ENCODE measurements at regions not wholly inside any gene's neighbourhood (a gene's known extent, or its start where the extent isn't known, plus 50 kb on each side); places are given as distances from the start of the nearest gene placed in this dataset.

- no peak for TF ChIP-seq CTCF (conservative IDR thresholded peaks at IDR 0.05)
- TF ChIP-seq ZFX (IDR thresholded peaks at IDR 0.05) = no peak
Measured at GRCh38 chrX:85506871-85507270, 127.4 kb upstream of the POF1B start.

Data from C4-2B (cell line).